Endometrium (tissue), 2 donors: ENCODE measurements at regions not wholly inside any gene's neighbourhood (a gene's known extent, or its start where the extent isn't known, plus 50 kb on each side); places are given as distances from the start of the nearest gene placed in this dataset.

Source experiments
- FAIRE-seq: peaks from 2 replicates; lab custom pipeline; 2012; peaks lifted over from hg19 to GRCh38; lab: Jason Lieb, UNC
- donor health status: control.
- donor health status: control.

- FAIRE-seq = no peak
These were observed 92.8 kb upstream of the CACNA1E start for GRCh38 chr1:181390410-181391077.

- no peak for FAIRE-seq
These were observed 91.9 kb upstream of the CACNA1E start for GRCh38 chr1:181391301-181391900.

GRCh38 chr1:181392133-181392532 is 91.2 kb upstream of the CACNA1E start:
- no peak for FAIRE-seq

- FAIRE-seq = no peak
These were observed 90.6 kb upstream of the CACNA1E start for GRCh38 chr1:181392613-181393220.

GRCh38 chr1:181394766-181395165 is 88.6 kb upstream of the CACNA1E start:
- no peak for FAIRE-seq

- no peak for FAIRE-seq
These were observed 87.1 kb upstream of the CACNA1E start for GRCh38 chr1:181396171-181396670.

- no peak for FAIRE-seq
These were observed 86.5 kb upstream of the CACNA1E start for GRCh38 chr1:181396811-181397210.

GRCh38 chr1:181397845-181398244 is 85.5 kb upstream of the CACNA1E start:
- no peak for FAIRE-seq

- no peak for FAIRE-seq
These were observed 84.8 kb upstream of the CACNA1E start for GRCh38 chr1:181398544-181398943.

GRCh38 chr1:181405584-181405983 is 77.7 kb upstream of the CACNA1E start:
- no peak for FAIRE-seq

GRCh38 chr1:181406989-181407388 is 76.3 kb upstream of the CACNA1E start:
- no peak for FAIRE-seq

- FAIRE-seq = no peak
These were observed 73.3 kb upstream of the CACNA1E start for GRCh38 chr1:181409981-181410380.

- FAIRE-seq = no peak
These were observed 70.6 kb upstream of the CACNA1E start for GRCh38 chr1:181412746-181413145.

GRCh38 chr1:181413195-181413815 is 70.0 kb upstream of the CACNA1E start:
- FAIRE-seq = no peak

GRCh38 chr1:181413836-181414235 is 69.5 kb upstream of the CACNA1E start:
- FAIRE-seq = no peak

GRCh38 chr1:181416268-181416860 is 67.0 kb upstream of the CACNA1E start:
- no peak for FAIRE-seq

GRCh38 chr1:181417915-181418314 is 65.4 kb upstream of the CACNA1E start:
- FAIRE-seq = no peak

- FAIRE-seq = no peak
These were observed 59.9 kb upstream of the CACNA1E start for GRCh38 chr1:181423301-181423918.

GRCh38 chr1:181424786-181425403 is 58.4 kb upstream of the CACNA1E start:
- peak; percentile 74 for FAIRE-seq

- FAIRE-seq = no peak
These were observed 57.8 kb upstream of the CACNA1E start for GRCh38 chr1:181425566-181425965.

- FAIRE-seq = no peak
These were observed 53.9 kb upstream of the CACNA1E start for GRCh38 chr1:181429462-181429861.
